HEK293T (cell line): ENCODE measurements at regions not wholly inside any gene's neighbourhood (a gene's known extent, or its start where the extent isn't known, plus 50 kb on each side); places are given as distances from the start of the nearest gene placed in this dataset.

Source experiments
- CTCF ChIA-PET: fragments of 350-600 bp; formaldehyde crosslinking; extraction: SDS; loops from one replicate; lab custom pipeline; 2021; ENCODE audit warnings: antibody characterized with exemption, inconsistent platforms; lab: Yijun Ruan, JAX
- POLR2A ChIA-PET: fragments of 350-600 bp; formaldehyde crosslinking; extraction: SDS; loops from one replicate; lab custom pipeline; 2020; ENCODE audit warnings: antibody characterized with exemption, inconsistent platforms; lab: Yijun Ruan, JAX
- DNase-seq: peaks from one replicate; pipeline ENCODE4 v3.0.0; 2012; ENCODE audit warnings: mixed read lengths; ENCODE audit errors: extremely low spot score
- ARNT ChIP-seq: fragments of 450-650 bp; IDR thresholded peaks from 2 replicates; pipeline ENCODE4 v1.6.1; 2017; ENCODE audit warnings: mild to moderate bottlenecking
- BHLHE40 ChIP-seq: fragments of 450-650 bp; IDR thresholded peaks from 2 replicates; pipeline ENCODE4 v1.6.1; 2016; ENCODE audit warnings: mild to moderate bottlenecking, moderate library complexity, borderline replicate concordance
- CTBP1 ChIP-seq: fragments of 450-650 bp; IDR thresholded peaks from 2 replicates; pipeline ENCODE4 v1.6.1; 2016; ENCODE audit warnings: borderline replicate concordance
- ELF4 ChIP-seq: fragments of 450-650 bp; IDR thresholded peaks from 2 replicates; pipeline ENCODE4 v1.6.1; 2017; ENCODE audit warnings: antibody characterized with exemption
- FOXA1 ChIP-seq: fragments of 450-650 bp; IDR thresholded peaks from 2 replicates; pipeline ENCODE4 v1.6.1; 2016; ENCODE audit warnings: mild to moderate bottlenecking
- FOXK2 ChIP-seq: fragments of 450-650 bp; IDR thresholded peaks from 2 replicates; pipeline ENCODE4 v1.6.1; 2016; ENCODE audit warnings: mild to moderate bottlenecking
- FOXM1 ChIP-seq: fragments of 450-650 bp; IDR thresholded peaks from 2 replicates; pipeline ENCODE4 v1.6.1; 2017; ENCODE audit warnings: mild to moderate bottlenecking, borderline replicate concordance
- HDGF ChIP-seq: fragments of 450-650 bp; IDR thresholded peaks from 2 replicates; pipeline ENCODE4 v1.6.1; 2017; ENCODE audit warnings: antibody characterized with exemption, borderline replicate concordance
- L3MBTL2 ChIP-seq: fragments of 450-650 bp; conservative IDR thresholded peaks from 2 replicates; pipeline ENCODE4 v1.6.1; 2016; ENCODE audit warnings: mild to moderate bottlenecking
- LEF1 ChIP-seq: fragments of 450-650 bp; IDR thresholded peaks from 2 replicates; pipeline ENCODE4 v1.6.1; 2017; ENCODE audit warnings: mild to moderate bottlenecking, borderline replicate concordance
- NFRKB ChIP-seq: fragments of 450-650 bp; IDR thresholded peaks from 2 replicates; pipeline ENCODE4 v1.6.1; 2016; ENCODE audit warnings: mild to moderate bottlenecking, moderate library complexity
- SP1 ChIP-seq: fragments of 450-650 bp; IDR thresholded peaks from 2 replicates; pipeline ENCODE4 v1.6.1; 2017
- SUZ12 ChIP-seq: fragments of 450-650 bp; IDR thresholded peaks from 2 replicates; pipeline ENCODE4 v1.6.1; 2016; ENCODE audit warnings: mild to moderate bottlenecking
- TARDBP ChIP-seq: fragments of 450-650 bp; IDR thresholded peaks from 2 replicates; pipeline ENCODE4 v1.6.1; 2016
- ZNF384 ChIP-seq: fragments of 450-650 bp; IDR thresholded peaks from 2 replicates; pipeline ENCODE4 v1.6.1; 2016
- TF ChIP-seq, protein P1 (sequence below): fragments of 450-650 bp; IDR thresholded peaks from 2 replicates; pipeline ENCODE4 v1.6.1; 2016

DNA sequence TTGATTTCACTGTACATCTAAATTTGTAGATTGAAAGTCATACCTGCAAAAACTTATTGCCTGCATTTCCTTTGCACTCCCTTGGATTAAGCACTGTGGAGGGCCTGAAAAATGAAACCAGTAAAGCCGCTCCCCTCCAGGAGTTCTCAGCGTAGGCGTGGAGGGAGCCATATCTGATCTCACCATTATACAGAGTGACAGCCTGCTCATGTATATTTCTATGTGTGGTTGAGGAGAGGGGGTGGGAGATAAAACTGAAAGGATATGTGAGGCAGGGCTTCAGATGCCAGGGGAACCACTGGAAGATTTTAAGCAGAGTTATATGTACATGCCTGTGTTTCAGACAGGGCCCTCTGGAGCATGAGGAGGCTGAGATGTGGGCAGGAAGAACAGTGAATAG is 303.0 kb downstream of the MSX2 start:
- CTCF ChIA-PET, result no interaction called here
- no peak for DNase-seq
- TF ChIP-seq SP1, result no peak
- no peak for TF ChIP-seq FOXA1
- no peak for TF ChIP-seq CTBP1
- no peak for TF ChIP-seq TARDBP
- TF ChIP-seq HDGF, result no peak
- TF ChIP-seq SUZ12, result no peak
- no peak for TF ChIP-seq L3MBTL2
- TF ChIP-seq NFRKB, result no peak
- no peak for TF ChIP-seq BHLHE40
- no peak for TF ChIP-seq FOXK2
- TF ChIP-seq ARNT, result no peak
- no peak for TF ChIP-seq FOXM1
- TF ChIP-seq LEF1, result no peak
- TF ChIP-seq ELF4, result no peak
- POLR2A ChIA-PET, result no interaction called here

DNA sequence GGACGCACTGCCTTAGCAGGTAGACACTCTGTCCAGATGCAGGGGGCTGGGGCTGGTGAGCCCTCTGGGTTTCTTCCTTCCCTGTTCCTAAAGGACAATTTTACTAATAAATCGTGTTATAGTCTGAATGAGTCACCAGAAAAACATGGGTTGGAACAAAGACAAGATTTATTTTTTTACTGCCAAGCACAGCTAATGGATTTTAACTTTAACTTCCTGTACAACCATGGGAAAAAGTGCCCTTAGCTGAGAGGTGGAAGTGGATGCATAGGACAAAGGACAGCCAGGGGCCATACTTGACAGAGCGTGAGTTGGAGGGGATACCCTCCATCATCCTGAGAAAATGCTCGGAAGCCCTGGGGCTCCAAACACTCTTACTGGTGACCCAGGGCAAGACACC is 300.7 kb downstream of the MSX2 start:
- CTCF ChIA-PET, result no interaction called here
- POLR2A ChIA-PET, result no interaction called here
- DNase-seq, result no peak
- TF ChIP-seq FOXM1, result no peak

DNA sequence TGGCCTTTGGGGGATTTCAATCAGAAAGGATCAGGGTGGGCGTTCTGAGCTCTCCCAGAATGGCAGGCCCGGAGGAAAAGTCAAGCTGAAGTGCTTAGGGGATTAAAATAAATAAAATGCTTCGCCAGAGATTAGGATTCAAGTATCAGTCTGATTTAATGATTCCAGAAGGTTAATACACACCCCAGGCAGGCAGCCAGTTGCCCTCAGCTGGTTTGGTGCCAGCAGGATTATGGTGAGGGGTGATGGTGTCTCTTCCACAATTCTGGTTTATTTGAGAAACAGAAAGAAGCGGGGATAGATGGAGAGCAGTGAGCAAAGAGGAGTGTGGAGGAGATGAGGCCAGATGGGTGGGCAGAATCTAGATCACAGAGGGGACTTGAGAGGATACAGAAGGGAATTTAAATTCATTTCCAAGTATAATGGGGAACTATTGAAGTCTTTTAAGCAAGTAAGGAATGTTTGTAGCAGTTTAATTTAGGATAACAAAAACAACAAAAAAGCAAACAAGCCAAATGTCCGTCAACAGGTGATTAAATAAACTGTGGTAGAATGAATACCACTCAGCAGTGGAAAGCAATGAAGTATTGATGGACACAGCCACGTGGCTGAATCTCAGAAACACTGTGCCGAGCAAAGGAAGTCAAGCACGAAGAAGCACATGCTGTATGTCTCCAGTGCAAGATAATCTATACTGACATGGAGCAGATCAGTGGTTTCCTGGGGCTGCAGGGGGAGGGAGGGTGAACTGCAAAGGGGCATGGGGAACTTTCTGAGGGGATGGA is 297.7 kb downstream of the MSX2 start:
- TF ChIP-seq FOXM1, result no peak
- no peak for TF ChIP-seq ELF4
- no peak for TF ChIP-seq FOXA1
- TF ChIP-seq L3MBTL2, result no peak
- TF ChIP-seq HDGF, result no peak
- no peak for TF ChIP-seq LEF1
- TF ChIP-seq NFRKB, result no peak
- TF ChIP-seq SP1, result no peak
- no peak for TF ChIP-seq ARNT
- no peak for TF ChIP-seq TARDBP
- TF ChIP-seq CTBP1, result no peak
- no peak for TF ChIP-seq SUZ12
- no peak for TF ChIP-seq BHLHE40
- TF ChIP-seq, protein P1, sequence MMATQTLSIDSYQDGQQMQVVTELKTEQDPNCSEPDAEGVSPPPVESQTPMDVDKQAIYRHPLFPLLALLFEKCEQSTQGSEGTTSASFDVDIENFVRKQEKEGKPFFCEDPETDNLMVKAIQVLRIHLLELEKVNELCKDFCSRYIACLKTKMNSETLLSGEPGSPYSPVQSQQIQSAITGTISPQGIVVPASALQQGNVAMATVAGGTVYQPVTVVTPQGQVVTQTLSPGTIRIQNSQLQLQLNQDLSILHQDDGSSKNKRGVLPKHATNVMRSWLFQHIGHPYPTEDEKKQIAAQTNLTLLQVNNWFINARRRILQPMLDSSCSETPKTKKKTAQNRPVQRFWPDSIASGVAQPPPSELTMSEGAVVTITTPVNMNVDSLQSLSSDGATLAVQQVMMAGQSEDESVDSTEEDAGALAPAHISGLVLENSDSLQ, result no peak
- no peak for TF ChIP-seq FOXK2
- TF ChIP-seq ZNF384, result no peak
- ChIA-PET POLR2A (no interaction called here), CTCF (no interaction called here)
- no peak for DNase-seq

DNA sequence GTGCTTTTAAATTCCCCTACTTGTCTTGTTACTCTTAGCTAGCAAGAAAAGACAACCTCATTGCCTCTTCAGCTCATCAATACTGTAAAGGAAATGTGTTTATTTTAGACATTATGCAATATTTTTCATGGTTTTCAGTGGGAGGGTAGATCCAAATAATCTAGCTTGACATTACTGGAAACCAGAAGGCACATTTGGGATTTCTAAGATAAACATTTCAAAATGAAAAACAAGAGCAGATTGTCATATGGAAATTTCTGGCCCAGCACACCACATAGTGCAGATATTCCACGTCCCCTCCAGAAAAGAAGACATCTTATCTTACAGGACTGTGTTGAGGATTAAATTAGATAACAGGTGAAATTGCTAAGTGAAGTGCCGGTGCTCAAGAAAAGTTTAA is 296.9 kb downstream of the MSX2 start:
- TF ChIP-seq FOXA1, result no peak
- no peak for TF ChIP-seq SUZ12
- no peak for TF ChIP-seq FOXK2
- TF ChIP-seq FOXM1, result no peak
- TF ChIP-seq BHLHE40, result no peak
- TF ChIP-seq, protein P1, result no peak
- POLR2A ChIA-PET, result no interaction called here
- CTCF ChIA-PET, result no interaction called here
- DNase-seq, result no peak

DNA sequence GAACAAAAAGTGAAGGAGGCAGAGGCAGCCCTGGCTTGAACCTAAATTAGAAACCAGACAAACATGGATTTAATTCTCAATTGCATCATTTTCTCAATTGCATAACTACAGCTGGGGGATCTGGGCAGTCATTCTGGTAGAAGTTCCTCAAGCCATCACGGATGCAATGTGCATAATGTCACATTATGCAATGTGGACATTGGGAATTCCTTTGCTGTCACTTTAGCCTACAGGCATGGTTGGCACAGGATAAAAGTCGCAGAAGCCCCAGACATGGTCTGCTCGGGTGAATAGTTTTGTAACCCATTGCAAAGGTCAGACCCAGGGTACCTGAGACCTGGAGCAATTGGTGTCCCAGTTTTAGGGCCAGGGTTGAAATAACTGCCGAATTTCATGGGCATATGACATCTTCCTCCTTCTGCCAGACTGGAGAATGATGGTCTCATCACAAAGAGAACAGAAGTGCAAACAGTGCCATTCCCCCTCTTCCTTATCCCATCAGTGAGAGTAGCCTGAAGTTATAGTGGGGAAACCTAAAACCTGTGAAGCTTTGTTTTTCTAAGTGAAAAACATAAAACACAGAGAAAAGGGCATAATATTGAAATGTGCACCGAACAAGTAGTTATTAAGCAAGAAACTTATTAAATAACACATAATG is 290.8 kb downstream of the MSX2 start:
- DNase-seq, result no peak
- POLR2A ChIA-PET, result no interaction called here
- TF ChIP-seq CTBP1, result no peak
- no peak for TF ChIP-seq FOXA1
- TF ChIP-seq NFRKB, result no peak
- TF ChIP-seq, protein P1, result no peak
- no peak for TF ChIP-seq FOXK2
- no peak for TF ChIP-seq TARDBP
- no peak for TF ChIP-seq SP1
- no peak for TF ChIP-seq SUZ12
- TF ChIP-seq ARNT, result no peak
- no peak for TF ChIP-seq HDGF
- no peak for TF ChIP-seq LEF1
- TF ChIP-seq ZNF384, result no peak
- CTCF ChIA-PET, result no interaction called here

DNA sequence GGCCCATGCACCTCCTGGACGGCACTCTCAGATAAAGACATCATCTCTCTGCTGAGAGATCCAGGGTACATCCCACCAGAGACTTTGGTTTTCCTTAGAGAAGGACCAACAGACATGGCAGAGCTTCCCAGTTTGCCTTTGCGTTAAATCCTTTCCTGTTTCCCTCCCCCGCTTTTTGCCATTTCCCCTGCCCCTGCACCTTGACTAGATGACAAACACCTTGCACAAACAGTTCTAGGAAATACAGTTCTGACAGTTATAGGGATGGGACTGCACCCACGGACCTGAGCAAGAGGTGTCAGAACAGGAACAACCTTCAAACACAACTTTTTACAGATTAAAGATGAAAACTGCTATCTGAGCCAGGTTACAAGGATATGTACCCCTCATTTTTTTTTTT is 288.9 kb downstream of the MSX2 start:
- ChIA-PET POLR2A (no interaction called here), CTCF (no interaction called here)
- TF ChIP-seq ARNT, result no peak
- TF ChIP-seq FOXK2, result no peak
- TF ChIP-seq SUZ12, result no peak
- TF ChIP-seq ELF4, result no peak
- TF ChIP-seq ZNF384, result no peak
- no peak for TF ChIP-seq FOXM1
- no peak for TF ChIP-seq SP1
- no peak for TF ChIP-seq HDGF
- TF ChIP-seq FOXA1, result no peak
- TF ChIP-seq, protein P1, result no peak
- no peak for TF ChIP-seq BHLHE40
- no peak for DNase-seq
